GM13976 (cell line): ENCODE measurements at regions not wholly inside any gene's neighbourhood (a gene's known extent, or its start where the extent isn't known, plus 50 kb on each side); places are given as distances from the start of the nearest gene placed in this dataset.

Source experiments
- DNase-seq: peaks from one replicate; pipeline ENCODE4 v3.0.0; 2012; ENCODE audit warnings: low spot score
- CTCF ChIP-seq: IDR thresholded peaks from 2 replicates; pipeline ENCODE4 v1.5.1; 2012; ENCODE audit warnings: borderline replicate concordance, mild to moderate bottlenecking; ENCODE audit not compliant: insufficient read depth; ENCODE audit errors: extremely low read depth, missing control alignments, control extremely low read depth
- in situ Hi-C: fragments of 300-500 bp; cut with MboI; formaldehyde crosslinking; loops from one replicate; pipeline ENCODE4 v1.12.0; 2022; ENCODE audit warnings: low sequenced_read_pairs, mixed read lengths, inconsistent platforms; ENCODE audit not compliant: unreplicated experiment

DNA sequence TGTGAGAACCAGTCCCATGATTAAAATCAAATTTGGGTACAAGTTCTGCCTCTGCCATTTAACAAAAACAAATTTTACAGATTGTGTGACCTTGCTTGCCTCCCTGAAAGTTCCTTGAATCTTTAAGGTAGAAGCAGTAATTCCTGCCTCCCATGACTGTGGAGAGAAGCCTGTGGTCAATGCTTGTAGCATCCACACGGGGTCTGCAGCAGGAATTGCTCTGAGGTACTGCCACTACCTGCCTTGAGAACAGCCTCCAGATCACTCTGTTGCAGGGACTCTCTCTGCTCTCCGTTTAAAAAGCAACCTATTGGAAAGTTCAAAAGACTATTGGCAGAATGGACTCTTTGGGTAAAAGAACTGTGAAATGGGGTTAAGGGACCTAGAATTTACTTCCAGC is 75.9 kb downstream of the SST start:
- TF ChIP-seq CTCF = no peak
- no peak for DNase-seq
- in situ Hi-C loops = no loop called here

DNA sequence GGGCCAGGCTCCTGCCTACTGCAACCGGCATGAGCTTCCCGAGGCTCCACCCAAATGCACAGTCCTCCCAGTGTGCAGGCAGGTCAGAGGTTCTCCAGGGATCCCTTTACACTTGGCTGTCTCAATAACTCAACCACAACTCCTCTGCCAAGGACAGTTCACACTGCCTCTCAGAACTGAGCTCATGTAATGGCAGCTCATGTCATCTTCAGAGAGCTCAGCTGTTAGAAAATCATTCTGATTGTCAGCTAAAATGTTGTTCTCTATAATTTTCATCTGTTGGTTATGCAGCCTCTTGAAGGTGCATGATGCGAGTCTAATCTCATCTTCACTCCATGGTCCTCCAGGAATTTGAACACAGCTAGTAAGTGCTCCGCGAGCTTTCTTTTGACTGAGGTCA is 76.7 kb downstream of the SST start:
- TF ChIP-seq CTCF = no peak
- no peak for DNase-seq
- in situ Hi-C loops = no loop called here

DNA sequence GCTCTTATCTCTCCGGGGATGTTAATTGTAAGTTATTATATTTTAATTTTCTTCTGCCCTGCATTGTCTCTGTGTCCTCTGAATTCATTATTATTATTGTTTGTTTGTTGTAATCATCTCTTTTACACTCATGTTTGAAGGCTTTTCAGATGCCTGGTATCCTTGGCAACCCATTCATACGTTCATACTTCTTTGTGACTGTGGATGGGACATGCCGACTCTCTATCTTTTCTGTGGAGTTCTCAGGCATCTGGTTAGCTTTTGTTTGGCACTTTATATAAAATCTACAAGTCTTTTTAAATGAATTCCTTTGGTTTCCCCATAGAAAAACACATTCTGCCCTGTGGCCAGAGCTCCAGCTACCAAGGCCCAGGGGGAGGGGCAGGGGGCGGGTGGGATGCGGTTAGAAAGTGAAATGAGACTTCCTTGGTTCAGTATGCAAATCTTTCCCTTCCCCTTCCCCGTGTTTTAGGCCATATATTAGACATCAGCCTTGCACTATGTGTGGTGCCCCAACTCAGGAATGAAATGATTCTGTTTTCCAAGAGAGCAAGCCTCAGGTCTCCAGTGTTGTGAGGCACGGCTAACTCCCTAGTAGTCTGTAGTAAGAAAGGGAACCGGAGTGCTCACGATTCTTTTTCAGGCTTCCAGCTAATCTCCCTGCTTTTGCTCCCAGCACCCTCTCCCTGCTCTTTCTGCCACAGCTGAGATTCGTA is 79.2 kb downstream of the SST start:
- no peak for TF ChIP-seq CTCF
- in situ Hi-C loops = no loop called here
- no peak for DNase-seq

- in situ Hi-C loops = no loop called here
- no peak for DNase-seq
- no peak for TF ChIP-seq CTCF
Observed at GRCh38 chr3:187587076-187587475, 83.1 kb downstream of the SST start.

DNA sequence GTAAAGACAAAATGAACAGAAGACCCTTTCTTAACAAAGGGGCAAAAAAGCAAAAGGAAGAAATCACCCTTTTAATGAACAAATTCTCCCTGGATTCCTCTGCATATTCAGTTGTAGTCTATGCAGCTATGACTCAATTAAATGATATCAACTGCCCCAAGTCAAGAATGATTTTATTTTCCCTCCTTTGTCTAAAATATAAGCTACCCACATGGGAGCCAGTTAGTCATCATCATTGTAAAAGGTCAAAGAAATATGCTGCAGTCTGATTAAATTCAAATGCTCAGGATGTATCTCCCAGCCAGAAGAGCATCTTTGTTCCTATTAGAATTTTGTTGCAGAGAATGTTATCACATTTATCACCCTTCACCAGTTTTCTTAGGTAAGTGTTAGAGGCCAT is 84.0 kb downstream of the SST start:
- DNase-seq = no peak
- in situ Hi-C loops = no loop called here
- no peak for TF ChIP-seq CTCF

GRCh38 chr3:187572441-187572840 is 97.8 kb downstream of the SST start:
- in situ Hi-C loops = no loop called here
- no peak for DNase-seq
- TF ChIP-seq CTCF = no peak

DNA sequence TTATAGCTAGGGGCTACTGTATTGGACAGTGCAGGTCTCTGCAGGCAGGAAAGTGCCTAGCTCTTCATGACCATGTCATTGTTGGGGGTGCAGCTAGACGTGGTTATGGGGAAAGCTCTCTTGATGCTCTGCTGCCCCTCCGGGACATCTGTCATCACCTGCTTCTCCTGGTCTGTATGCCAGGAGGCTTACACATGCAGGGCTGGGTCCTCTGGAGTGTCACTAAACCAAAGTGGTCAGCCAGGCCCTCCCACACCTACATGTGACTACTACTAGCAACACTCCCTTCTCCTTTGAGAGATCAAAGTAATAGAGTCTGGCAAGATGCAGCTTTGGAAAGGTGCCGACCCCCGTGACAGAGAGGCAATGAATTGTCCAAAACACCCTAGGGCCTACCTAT is 98.5 kb downstream of the SST start:
- DNase-seq = no peak
- in situ Hi-C loops = no loop called here
- TF ChIP-seq CTCF = no peak
